Right lobe of liver (tissue), 6 donors: ENCODE measurements at regions not wholly inside any gene's neighbourhood (a gene's known extent, or its start where the extent isn't known, plus 50 kb on each side); places are given as distances from the start of the nearest gene placed in this dataset.

ENCODE experiments used
- ATAC-seq, 4 donors: fragments of 200-7000 bp; cut with Tn5 transposase; one replicate each; pipeline ENCODE4 v1.9.1; 2020; ENCODE audit warnings: mild to moderate bottlenecking in 4 of 4, moderate library complexity in 4 of 4
- DNase-seq, 3 donors: peaks; one replicate each; pipeline ENCODE4 v3.0.0-alpha.2; 2020
- H3K27ac ChIP-seq, 3 donors: fragments of 200-600 bp; one replicate each; pipeline ENCODE4 v1.8.0; 2022
- H3K27me3 ChIP-seq, 2 donors: fragments of 200-600 bp; one replicate each; pipeline ENCODE4 v1.8.0; 2022
- H3K36me3 ChIP-seq, 4 donors: fragments of 200-600 bp; sonication (generic) in 1 of 4; one replicate each; pipeline versions ENCODE4 v1.5.1 to v1.8.0; 2017 to 2022; ENCODE audit warnings: control low read depth in 1 of 4
- H3K4me1 ChIP-seq, 4 donors: fragments of 200-600 bp; sonication (generic) in 1 of 4; one replicate each; pipeline versions ENCODE4 v1.5.1 to v1.8.0; 2017 to 2022; ENCODE audit warnings: control low read depth in 1 of 4
- H3K4me3 ChIP-seq, 3 donors: fragments of 200-600 bp; one replicate each; pipeline ENCODE4 v1.8.0; 2022
- H3K9me3 ChIP-seq, 4 donors: fragments of 200-600 bp; sonication (generic) in 1 of 4; one replicate each; pipeline versions ENCODE4 v1.5.1 to v1.8.0; 2017 to 2022; ENCODE audit warnings: control low read depth in 1 of 4
- POLR2A ChIP-seq: fragments of 450-650 bp; IDR thresholded peaks from one replicate; pipeline ENCODE4 v1.6.1; 2017; ENCODE audit warnings: antibody characterized with exemption, mild to moderate bottlenecking
- WGBS: methylation state at CpG from one replicate; pipeline ENCODE4 v1.1.6; 2018; ENCODE audit warnings: low coverage, low lambda C conversion rate; ENCODE audit not compliant: insufficient coverage; ENCODE audit errors: missing lambda C conversion rate; 5-methylcytosine and 5-hydroxymethylcytosine counted together
- intact Hi-C, 2 donors: fragments of 100-400 bp; cut with DNase I; formaldehyde crosslinking; loops; one replicate each; pipeline versions ENCODE4 v1.11.2 to v1.14.1; 2022
- TF ChIP-seq, protein P1 (sequence below), 4 donors: fragments of 200-600 bp in 3 of 4; fragments of 450-650 bp in 1 of 4; IDR thresholded peaks; one replicate each; pipeline versions ENCODE4 v1.5.1 to v1.8.0; 2016 to 2022; ENCODE audit warnings: antibody characterized with exemption in 4 of 4, mild to moderate bottlenecking in 2 of 4
- donor health status: DM: no; HTN: yes; CAD: no.
- donor health status: DM: no; HTN: no; CAD: no.
- donor health status: DM: no; HTN: no; CAD: no.
- donor health status: DM: no; HTN: yes; CAD: no.
- donor health status: DM: no; HTN: yes; CAD: no.

DNA sequence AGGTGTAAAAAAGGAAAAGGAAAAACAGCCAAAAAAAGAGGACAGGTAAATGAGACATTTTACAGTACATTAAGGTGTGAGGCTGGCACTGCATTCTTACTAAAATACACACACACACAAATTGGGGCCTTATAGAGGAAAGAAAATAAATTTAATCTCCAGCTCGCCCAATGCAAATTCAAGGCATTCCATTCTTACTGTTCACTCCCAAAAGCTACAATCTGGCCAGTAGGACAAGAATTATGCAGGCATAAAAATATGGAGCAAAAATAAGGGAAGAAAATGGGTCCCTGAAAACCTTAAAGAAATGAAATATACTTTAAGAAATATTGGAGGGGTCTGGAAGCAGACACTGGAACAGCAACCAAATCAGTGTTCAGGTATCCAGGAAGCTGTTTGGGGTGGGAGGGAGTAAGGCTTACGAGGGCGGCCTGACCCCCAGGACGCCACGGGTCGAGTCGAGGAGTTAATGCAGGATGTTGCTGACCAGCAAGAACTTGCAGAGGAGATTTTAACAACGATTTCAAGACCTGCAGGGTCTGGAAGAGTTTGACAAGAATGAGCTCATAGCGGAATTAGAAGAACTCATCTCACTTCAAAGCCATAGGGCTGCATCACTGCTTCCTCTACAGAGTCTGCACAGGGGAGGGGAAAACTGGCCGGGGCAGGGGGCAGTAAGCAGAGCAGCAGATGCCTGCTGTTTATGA is 245.5 kb downstream of the TBL1XR1 start:
- intact Hi-C loops = no loop called here
- no peak for ATAC-seq
- TF ChIP-seq, protein P1, sequence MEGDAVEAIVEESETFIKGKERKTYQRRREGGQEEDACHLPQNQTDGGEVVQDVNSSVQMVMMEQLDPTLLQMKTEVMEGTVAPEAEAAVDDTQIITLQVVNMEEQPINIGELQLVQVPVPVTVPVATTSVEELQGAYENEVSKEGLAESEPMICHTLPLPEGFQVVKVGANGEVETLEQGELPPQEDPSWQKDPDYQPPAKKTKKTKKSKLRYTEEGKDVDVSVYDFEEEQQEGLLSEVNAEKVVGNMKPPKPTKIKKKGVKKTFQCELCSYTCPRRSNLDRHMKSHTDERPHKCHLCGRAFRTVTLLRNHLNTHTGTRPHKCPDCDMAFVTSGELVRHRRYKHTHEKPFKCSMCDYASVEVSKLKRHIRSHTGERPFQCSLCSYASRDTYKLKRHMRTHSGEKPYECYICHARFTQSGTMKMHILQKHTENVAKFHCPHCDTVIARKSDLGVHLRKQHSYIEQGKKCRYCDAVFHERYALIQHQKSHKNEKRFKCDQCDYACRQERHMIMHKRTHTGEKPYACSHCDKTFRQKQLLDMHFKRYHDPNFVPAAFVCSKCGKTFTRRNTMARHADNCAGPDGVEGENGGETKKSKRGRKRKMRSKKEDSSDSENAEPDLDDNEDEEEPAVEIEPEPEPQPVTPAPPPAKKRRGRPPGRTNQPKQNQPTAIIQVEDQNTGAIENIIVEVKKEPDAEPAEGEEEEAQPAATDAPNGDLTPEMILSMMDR (IDR thresholded peaks at IDR 0.05) = no peak
- TF ChIP-seq POLR2A = no peak
- DNase-seq = no peak
- H3K36me3 ChIP-seq = no peaks in the 10 kb centered on the region
- H3K27me3 ChIP-seq = no peaks in the 10 kb centered on the region
- H3K4me3 ChIP-seq = no peak overlapping the region
- 64% methylated on average over 10 of the region's 10 CpGs for WGBS
- no peaks in the 10 kb centered on the region for H3K9me3 ChIP-seq
- H3K27ac ChIP-seq = no peak overlapping the region
- peaks cover 0 to 13% (median 6%) of the 10 kb centered on the region in 4 donors for H3K4me1 ChIP-seq

DNA sequence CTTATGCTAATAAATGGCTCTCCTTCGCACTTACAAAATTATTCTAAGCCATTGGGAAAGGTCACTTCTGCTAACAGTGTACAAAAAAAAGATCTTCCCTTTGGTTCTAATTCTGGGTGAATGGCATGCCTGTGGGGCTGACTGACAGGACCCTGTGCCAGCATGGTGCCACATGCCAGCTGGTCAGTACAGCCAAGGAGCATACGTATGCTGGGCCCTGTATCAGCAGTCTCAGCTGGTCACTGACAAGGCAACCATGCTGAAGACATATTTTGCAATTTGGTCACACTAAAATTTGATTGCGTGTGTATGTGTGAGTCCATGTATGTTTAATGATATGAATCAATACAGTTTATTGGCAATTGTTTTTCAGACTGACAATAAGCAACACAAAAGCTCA is 246.1 kb downstream of the TBL1XR1 start:
- ATAC-seq (no peak), DNase-seq (no peak)
- H3K4me1 ChIP-seq = peaks cover 0 to 13% (median 6%) of the 10 kb centered on the region in 4 donors
- WGBS = 87% methylated on average over 3 of the region's 3 CpGs
- intact Hi-C loops = no loop called here
- TF ChIP-seq, protein P1 (IDR thresholded peaks at IDR 0.05) = no peak
- no peak for TF ChIP-seq POLR2A
- H3K4me3 ChIP-seq = no peak overlapping the region
- no peak overlapping the region for H3K27ac ChIP-seq
- no peaks in the 10 kb centered on the region for H3K9me3 ChIP-seq
- H3K27me3 ChIP-seq = no peaks in the 10 kb centered on the region
- no peaks in the 10 kb centered on the region for H3K36me3 ChIP-seq

DNA sequence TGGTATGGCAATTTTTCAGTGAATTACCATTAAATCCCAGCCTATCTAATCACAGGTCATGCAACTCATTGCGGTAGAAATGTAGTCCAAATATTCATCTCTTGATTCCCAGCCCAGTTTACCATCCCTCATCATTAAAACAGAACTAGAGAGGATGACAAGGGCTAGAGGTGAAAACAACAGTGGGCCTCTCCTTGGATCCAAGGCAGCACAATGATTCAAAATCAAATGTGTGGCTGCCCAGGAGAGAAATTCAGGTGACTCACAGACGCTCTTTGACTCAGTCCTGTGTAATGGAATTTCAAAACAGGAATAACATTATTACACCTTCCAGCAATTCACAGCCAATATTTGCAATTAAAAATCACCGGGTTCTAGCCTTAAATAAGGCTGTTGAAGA is 246.5 kb downstream of the TBL1XR1 start:
- H3K36me3 ChIP-seq = no peaks in the 10 kb centered on the region
- WGBS = 94% methylated on average over 3 of the region's 3 CpGs
- TF ChIP-seq, protein P1 (IDR thresholded peaks at IDR 0.05) = no peak
- TF ChIP-seq POLR2A = no peak
- intact Hi-C loops = no loop called here
- H3K4me3 ChIP-seq = no peak overlapping the region
- no peak for ATAC-seq
- H3K4me1 ChIP-seq = peaks cover 0 to 13% (median 6%) of the 10 kb centered on the region in 4 donors
- no peak for DNase-seq
- no peaks in the 10 kb centered on the region for H3K27me3 ChIP-seq
- H3K9me3 ChIP-seq = no peaks in the 10 kb centered on the region
- no peak overlapping the region for H3K27ac ChIP-seq

DNA sequence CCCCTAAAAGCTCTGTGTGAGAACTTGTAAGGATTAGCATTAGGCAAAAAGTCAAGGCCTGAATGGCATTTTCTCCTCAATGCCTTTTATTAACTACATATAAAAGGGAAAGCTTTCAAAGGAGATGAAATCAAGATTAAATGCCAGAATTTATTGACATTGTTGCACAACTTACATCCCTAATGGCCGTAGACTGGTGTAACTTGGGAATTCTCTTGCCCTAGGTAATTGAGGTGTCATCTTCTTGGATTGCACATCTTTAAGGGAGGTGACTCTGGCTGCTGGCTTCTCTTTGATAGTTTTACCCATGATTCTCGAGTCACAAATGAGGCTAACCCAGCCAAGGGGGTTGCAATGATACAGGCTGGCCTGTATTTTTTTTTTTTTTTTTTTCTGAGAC is 249.1 kb downstream of the TBL1XR1 start:
- TF ChIP-seq, protein P1 (IDR thresholded peaks at IDR 0.05) = no peak
- TF ChIP-seq POLR2A = no peak
- DNase-seq (no peak), ATAC-seq (no peak)
- 60% methylated on average over 1 of the region's 2 CpGs for WGBS
- Histone ChIP-seq H3K9me3 (no peaks in the 10 kb centered on the region), H3K27me3 (no peaks in the 10 kb centered on the region), H3K4me3 (no peak overlapping the region), H3K4me1 (peaks cover 0 to 4% (median 1%) of the 10 kb centered on the region in 4 donors), H3K36me3 (no peaks in the 10 kb centered on the region), H3K27ac (no peak overlapping the region)
- intact Hi-C loops = no loop called here
